ENCODE measurements at regions not wholly inside any gene's neighbourhood (a gene's known extent, or its start where the extent isn't known, plus 50 kb on each side); places are given as distances from the start of the nearest gene placed in this dataset.

GRCh38 chr5:30572279-30572678, 621.2 kb upstream of the CDH6 start:
- TF ChIP-seq CTCF (conservative IDR thresholded peaks at IDR 0.05; ENCODE audit: low read length) (no peak), EZH2phosphoT487 (IDR thresholded peaks at IDR 0.05; ENCODE audit: borderline replicate concordance, low read depth, low read length) (no peak)

Data from OCI-LY7 (cell line).